Renal cortex interstitium (tissue), 11 donors: ENCODE measurements at regions not wholly inside any gene's neighbourhood (a gene's known extent, or its start where the extent isn't known, plus 50 kb on each side); places are given as distances from the start of the nearest gene placed in this dataset.
"Not testable (repeated sequence)": the region's sequence is repeated elsewhere in the genome, so short reads cannot be mapped to it uniquely, and the experiment has no call there.

Source experiments
- DNase-seq, 11 donors: peaks; one replicate each; pipeline ENCODE4 v3.0.0-alpha.2; 2013; ENCODE audit warnings: low read depth in 9 of 11, low spot score in 4 of 11; ENCODE audit errors: extremely low read depth in 1 of 11

DNA sequence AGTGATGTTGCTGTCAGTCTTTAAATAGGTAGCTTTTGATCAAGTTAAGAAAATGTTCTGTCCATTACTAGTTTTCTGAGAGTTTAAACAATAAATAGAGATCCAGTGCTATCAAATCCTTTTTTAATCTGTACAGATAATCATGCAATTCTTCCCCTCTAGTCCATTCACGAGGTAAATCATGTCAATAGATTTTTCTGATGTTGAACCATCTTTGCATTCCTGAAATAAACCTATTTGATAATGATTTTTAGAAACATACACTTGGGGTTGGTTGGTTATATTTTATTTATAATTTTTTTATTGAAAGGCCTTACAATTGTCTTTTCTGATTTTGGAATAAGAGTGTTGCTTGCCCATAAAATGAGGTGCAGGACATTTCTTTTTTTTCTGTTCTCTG lies 95.0 kb downstream of the FAM53A start:
- no peak for DNase-seq

DNA sequence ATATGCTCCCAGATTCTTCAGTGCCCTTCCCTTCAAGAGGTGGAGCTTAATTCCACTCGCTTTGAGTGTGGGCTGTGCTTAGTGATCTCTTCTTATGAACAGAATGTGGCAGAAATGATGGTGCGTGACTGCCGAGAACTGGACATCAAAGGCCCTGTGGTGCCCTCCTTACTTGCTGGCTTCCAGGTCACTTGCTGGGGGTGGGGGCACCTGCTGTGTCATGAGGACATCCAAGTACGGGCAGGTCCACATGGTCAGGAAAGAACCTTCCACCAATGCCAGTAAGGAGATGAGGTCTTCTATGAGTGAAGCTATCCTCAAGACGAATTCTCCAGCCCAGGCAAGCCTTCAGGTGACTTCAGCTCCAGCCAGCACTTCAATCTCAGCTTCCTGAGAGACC lies 95.8 kb downstream of the FAM53A start:
- no peak for DNase-seq

DNA sequence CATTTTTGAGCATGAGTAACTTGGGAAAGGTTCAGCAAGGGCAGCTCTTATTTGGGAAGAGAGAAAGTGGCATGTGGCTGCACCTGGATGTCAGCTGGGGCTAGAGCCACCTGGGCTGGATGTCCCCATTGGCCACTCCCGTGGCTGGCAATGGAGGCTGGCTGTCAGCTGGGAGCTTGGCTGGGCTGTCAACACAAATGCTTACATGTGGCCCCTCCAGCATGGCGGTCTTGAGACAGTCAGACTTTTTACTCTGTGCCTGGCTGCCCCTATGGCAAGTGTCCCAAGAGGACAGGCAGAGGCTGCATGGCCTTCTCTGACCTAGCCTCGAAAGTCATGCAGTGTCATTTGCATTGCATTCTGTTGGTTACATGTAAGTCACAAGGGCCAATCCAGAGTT lies 99.6 kb downstream of the FAM53A start:
- DNase-seq, result no peak

- no peak for DNase-seq
Measured at GRCh38 chr4:1583859-1584258, 100.3 kb downstream of the FAM53A start.

DNA sequence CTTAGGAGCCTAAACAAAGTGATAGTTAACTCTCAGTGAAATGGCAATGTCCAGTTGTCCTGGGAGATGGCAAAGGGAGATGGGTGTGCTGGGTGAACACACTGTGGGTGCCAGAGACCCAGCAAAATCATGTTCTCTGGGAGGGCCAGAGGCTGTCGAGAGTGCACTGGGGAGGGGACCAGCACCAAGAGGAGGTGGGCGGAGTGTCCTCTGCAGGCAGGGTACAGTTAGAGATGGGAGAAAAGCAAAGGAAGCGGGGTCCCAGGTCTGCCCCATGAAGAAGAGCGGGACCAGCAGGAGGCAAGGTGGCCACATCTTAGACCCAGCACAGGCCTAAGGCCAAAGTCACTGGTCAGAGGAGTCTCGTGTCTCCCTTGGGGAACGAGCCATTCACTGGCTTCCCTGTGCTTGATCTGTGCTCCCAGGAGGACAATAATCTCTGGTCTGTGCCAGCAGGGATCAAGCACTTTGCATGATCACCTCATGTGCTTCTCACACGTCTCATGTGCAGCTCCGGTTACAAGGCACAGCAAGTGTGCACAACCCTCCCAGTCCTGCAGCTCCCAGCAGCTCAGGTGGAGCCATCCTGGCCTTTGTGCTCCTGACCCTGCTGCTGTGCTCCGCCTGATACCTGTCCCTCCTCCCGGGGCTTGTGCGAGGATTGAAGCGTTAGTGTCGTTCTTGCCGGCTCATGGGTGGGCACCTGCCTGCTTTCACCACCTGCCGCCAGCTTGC lies 100.9 kb downstream of the FAM53A start:
- DNase-seq, result no peak

GRCh38 chr4:1582227-1582626 lies 101.9 kb downstream of the FAM53A start:
- no peak for DNase-seq

DNA sequence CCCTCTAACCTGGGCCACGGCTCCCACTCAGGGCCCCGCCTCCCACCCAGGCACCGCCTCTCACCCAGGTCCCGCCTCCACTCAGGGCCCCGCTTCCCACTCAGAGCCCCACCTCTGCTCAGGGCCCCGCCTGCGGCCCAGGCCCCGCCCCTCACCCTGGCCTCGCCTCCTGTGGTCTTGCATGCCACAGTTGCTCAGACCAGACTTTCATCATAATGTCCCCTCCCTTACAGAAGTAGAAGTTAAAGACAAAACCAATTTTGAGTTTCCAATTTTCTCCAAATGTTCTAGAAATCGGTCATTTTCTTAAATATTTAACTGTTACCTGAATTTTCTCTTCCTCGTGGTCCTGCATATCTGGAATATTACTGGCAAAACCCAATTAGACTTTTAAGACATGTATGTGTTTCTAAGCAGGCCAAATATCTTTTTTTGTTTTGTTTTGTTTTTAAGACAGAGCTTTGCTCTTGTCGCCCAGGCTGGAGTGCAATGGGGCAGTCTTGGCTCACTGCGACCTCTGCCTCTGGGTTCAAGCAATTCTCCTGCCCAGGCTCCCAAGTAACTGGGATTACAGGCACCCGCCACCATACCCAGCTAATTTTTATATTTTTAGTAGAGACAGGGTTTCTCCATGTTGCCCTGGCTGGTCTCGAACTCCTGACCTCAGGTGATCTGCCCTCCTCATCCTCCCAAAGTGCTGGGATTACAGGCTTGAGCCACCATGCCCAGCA lies 102.8 kb downstream of the FAM53A start:
- not testable (repeated sequence) for DNase-seq

DNA sequence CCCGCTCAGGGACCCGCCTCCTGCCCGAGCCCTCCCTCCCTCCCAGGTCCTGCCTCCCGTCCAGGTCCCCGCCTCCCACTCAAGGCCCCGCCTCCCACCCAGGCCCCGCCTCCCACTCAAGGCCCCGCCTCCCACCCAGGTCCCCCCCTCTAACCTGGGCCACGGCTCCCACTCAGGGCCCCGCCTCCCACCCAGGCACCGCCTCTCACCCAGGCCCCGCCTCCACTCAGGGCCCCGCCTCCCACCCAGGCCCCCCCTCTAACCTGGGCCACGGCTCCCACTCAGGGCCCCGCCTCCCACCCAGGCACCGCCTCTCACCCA lies 103.5 kb downstream of the FAM53A start:
- not testable (repeated sequence) for DNase-seq

DNA sequence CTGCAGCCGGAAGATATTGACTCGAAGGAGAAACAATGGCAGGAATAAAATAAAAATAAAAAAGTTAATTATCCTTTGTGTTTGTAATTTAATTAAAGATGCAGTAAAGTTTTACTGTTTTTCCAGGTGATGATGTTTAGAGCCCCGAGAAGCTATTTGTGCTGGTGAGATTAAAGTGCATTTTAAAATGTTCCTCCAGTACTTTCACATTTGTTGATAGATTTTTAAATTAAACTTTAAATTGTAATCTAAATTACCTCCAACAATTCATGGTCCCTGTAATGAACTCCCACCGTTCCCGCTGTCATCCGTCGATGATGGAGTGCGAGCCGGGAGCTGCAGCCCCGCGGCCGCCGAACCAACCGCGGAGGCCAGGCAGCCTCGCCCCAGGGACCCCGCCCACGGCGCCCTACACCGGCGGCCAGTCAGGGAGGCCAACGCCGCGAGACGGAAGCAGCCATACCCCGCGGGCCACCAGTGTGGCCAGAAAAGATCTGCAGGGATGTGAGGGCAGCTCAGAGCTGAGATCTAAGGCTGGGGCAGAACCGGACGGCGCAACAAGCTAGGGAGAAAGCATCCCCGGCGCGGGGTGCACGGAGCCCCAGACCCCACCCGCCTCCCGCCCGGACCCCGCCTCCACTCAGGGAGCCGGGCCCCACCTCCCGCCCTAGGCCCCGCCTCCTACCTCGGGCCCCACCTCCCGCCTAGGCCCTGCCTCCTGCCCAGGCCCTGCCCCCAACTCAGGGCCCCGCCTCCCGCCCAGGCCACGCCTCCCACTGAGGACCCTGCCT lies 104.0 kb downstream of the FAM53A start:
- DNase-seq, result no peak

GRCh38 chr4:1579001-1579900 lies 104.9 kb downstream of the FAM53A start:
- DNase-seq, result no peak

DNA sequence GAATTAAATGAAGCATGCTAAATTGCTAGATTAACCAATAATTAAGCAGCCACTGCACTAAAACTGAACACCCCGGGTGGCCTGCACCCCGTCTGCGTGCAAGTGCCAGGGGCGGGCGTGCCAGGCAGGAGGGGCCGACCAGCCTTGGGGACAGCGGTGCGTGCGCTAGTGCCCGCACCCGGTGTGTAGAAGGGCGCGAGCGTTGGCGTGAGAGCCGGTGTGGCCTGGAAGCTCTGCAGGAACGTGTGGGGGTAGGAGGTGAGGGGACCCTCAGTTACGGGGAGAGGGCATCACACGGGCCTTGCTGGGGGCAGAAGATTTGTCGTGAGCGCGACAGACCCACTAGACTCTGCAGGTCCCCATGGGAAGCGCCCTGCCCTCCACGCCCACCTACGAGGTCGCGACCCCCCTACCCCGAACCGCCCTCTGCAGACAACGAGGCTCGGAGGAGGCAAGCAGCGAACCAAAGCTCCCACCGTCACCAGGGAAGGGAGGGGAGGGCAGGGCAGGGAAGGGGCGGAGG lies 105.8 kb downstream of the FAM53A start:
- no peak for DNase-seq

- DNase-seq, result no peak
Measured at GRCh38 chr4:1577822-1578217, 106.3 kb downstream of the FAM53A start.

- no peak for DNase-seq
Measured at GRCh38 chr4:1576961-1577821, 106.9 kb downstream of the FAM53A start.

DNA sequence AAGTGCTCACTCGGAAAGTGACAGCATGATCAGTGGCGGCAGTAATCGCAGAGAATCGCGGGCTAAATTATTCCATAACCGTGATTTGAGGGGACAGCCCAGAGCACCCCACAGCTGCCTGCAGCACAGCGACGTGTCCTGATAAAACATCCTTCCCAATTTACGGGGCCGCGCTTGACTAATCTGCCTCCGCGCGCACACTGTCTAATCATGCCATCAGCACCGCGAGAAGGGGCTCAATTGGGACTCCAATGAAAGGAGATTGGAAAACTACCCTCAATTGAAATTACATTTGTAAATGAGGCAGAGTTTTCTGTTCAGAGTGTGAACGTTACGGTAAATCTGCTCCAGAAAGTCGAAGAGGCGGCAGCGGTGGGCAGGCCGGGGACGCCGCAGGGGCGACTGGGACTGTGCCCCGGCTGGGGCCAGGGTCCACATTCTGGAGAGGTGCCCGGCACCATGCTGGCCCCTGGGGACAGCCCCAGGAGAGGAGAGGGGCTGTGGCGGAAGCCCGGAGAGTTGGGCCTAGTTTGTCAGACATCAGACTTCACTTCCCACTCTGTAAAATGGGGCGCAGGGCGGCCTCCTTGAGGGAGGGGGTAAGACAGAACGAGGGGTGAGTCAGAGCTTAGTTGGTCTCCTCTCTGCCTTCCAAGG lies 107.7 kb downstream of the FAM53A start:
- no peak for DNase-seq

- no peak for DNase-seq
Measured at GRCh38 chr4:1575418-1576303, 108.5 kb downstream of the FAM53A start.

DNA sequence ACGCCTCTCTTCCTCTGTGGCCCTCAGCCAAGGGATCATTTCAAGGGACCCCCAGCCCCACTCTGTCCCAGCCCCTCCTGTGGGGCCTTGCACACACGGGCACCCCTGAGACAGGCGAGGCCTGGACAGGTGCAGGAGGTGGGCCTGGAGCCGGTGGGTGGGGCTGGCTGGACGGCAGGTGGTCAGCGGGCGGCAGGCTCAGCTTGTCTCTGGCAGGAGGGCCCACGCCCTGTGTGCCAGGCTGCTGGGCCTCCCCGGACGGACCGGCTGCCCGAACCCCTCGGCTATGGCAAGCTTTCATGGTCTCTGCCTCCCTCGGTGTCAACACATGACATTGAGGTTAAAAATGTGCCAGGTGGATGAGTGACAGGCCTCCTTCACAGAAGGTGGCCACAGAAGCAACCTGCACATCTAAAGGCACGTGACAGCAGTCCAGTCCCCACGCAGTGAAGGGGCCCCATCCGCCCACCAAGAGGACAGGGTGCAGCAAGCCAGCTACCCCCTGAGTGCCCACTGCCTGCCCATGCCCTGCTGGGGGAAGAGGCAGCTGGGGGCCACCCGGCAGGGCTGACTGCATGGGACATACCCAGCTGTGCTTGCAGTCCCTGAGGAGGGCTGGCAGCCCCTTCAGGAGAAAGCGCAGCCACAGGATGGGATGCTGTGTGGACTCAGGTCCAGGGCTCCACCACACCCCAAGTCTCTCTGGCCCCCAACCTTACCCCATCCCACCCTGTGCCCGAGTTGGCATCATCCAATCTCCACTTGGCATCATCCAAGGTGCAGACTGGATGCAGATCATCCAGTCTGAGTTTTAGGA lies 109.3 kb downstream of the FAM53A start:
- DNase-seq, result no peak
